Testis (tissue), 2 donors: ENCODE measurements at regions not wholly inside any gene's neighbourhood (a gene's known extent, or its start where the extent isn't known, plus 50 kb on each side); places are given as distances from the start of the nearest gene placed in this dataset.
"Not testable (repeated sequence)": the region's sequence is repeated elsewhere in the genome, so short reads cannot be mapped to it uniquely, and the experiment has no call there.

ENCODE experiments used
- DNase-seq: peaks from one replicate; pipeline ENCODE4 v3.0.0-alpha.2; 2019
- H3K27ac ChIP-seq, 2 donors: fragments of 200-600 bp; sonication (generic); one replicate each; pipeline ENCODE4 v1.5.1; 2019
- H3K27me3 ChIP-seq: fragments of 200-600 bp; sonication (generic); one replicate; pipeline ENCODE4 v1.5.1; 2019
- H3K36me3 ChIP-seq: fragments of 200-600 bp; sonication (generic); one replicate; pipeline ENCODE4 v1.5.1; 2017; ENCODE audit warnings: low read depth; ENCODE audit errors: missing control alignments
- H3K4me1 ChIP-seq: fragments of 200-600 bp; sonication (generic); one replicate; pipeline ENCODE4 v1.5.1; 2019
- H3K4me3 ChIP-seq, 2 donors: fragments of 200-600 bp; sonication (generic); one replicate each; pipeline ENCODE4 v1.5.1; 2017 to 2019
- H3K9me3 ChIP-seq: fragments of 200-600 bp; sonication (generic); one replicate; pipeline ENCODE4 v1.5.1; 2017
- CTCF ChIP-seq, 3 experiments: fragments of 450-650 bp in 2 of 3; fragments of 200-600 bp in 1 of 3; sonication (generic) in 1 of 3; IDR thresholded peaks; one replicate each; pipeline ENCODE4 v1.5.1; 2016 to 2019; ENCODE audit warnings: antibody characterized with exemption in 3 of 3, mild to moderate bottlenecking in 2 of 3, moderate library complexity in 1 of 3
- POLR2A ChIP-seq: fragments of 450-650 bp; IDR thresholded peaks from one replicate; pipeline ENCODE4 v1.6.1; 2017; ENCODE audit warnings: antibody characterized with exemption, mild to moderate bottlenecking, moderate library complexity
- WGBS, 2 donors: methylation state at CpG; one replicate each; pipeline ENCODE4 v1.1.5; 2018; 5-methylcytosine and 5-hydroxymethylcytosine counted together
- intact Hi-C: fragments of 100-400 bp; cut with DNase I; formaldehyde crosslinking; loops from one replicate; pipeline ENCODE4 v1.15.1; 2023; ENCODE audit warnings: low total_unique reads

- TF ChIP-seq POLR2A, result no peak
- TF ChIP-seq CTCF (IDR thresholded peaks at IDR 0.05), result no peak
- intact Hi-C loops, result no loop called here
- no peaks in the 10 kb centered on the region for H3K9me3 ChIP-seq
- H3K36me3 ChIP-seq, result no peaks in the 10 kb centered on the region
- no peaks in the 10 kb centered on the region for H3K4me1 ChIP-seq
- no peak overlapping the region for H3K27ac ChIP-seq
- no peak overlapping the region for H3K4me3 ChIP-seq
- DNase-seq, result no peak
- no peaks in the 10 kb centered on the region for H3K27me3 ChIP-seq
- WGBS, 2 donors, result 66 to 71% methylated on average over 20 of the region's 20 CpGs
Observed at GRCh38 chr7:156576216-156577058, 64.1 kb upstream of the RNF32 start.

GRCh38 chr7:156568258-156568657 lies 72.3 kb upstream of the RNF32 start:
- no peak for DNase-seq
- no peaks in the 10 kb centered on the region for H3K9me3 ChIP-seq
- no peak overlapping the region for H3K27ac ChIP-seq
- whole genome bisulfite sequencing, 2 donors, result 69 to 84% methylated on average over 1 of the region's 1 CpG
- no peak overlapping the region for H3K4me3 ChIP-seq
- H3K4me1 ChIP-seq, result no peaks in the 10 kb centered on the region
- H3K36me3 ChIP-seq, result no peaks in the 10 kb centered on the region
- H3K27me3 ChIP-seq, result no peaks in the 10 kb centered on the region
- intact Hi-C loops, result no loop called here
- TF ChIP-seq CTCF (IDR thresholded peaks at IDR 0.05), result no peak
- no peak for TF ChIP-seq POLR2A

GRCh38 chr7:156566812-156567549 lies 73.6 kb upstream of the RNF32 start:
- Histone ChIP-seq H3K27me3 (no peaks in the 10 kb centered on the region), H3K9me3 (no peaks in the 10 kb centered on the region), H3K4me3 (no peak overlapping the region), H3K36me3 (no peaks in the 10 kb centered on the region), H3K27ac (no peak overlapping the region), H3K4me1 (no peaks in the 10 kb centered on the region)
- DNase-seq, result no peak
- TF ChIP-seq POLR2A (no peak), CTCF (IDR thresholded peaks at IDR 0.05) (no peak)
- WGBS, 2 donors, result 79 to 81% methylated on average over 8 of the region's 8 CpGs
- intact Hi-C loops, result no loop called here

DNA sequence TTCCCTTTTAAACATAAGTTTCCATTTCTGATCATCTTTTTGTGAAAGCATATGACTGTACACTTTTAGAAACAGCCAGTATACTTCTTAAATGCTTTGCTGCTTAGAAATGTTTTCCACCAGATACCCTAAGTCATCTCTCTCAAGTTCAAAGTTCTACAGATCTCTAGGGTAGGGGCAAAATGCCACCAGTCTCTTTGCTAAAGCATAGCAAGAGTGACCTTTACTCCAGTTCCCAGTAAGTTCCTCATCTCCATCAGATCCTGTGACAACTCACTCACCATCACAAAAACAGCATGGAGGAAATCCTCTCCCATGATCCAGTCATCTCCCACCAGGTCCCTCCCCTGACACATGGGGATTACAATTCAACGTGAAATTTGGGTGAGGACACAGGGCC lies 75.6 kb upstream of the RNF32 start:
- 94 to 96% methylated on average over 1 of the region's 1 CpG for WGBS, 2 donors
- intact Hi-C loops, H3K4me3 ChIP-seq, H3K4me1 ChIP-seq, H3K27ac ChIP-seq, DNase-seq, H3K27me3 ChIP-seq, H3K36me3 ChIP-seq, H3K9me3 ChIP-seq: not testable (repeated sequence)

DNA sequence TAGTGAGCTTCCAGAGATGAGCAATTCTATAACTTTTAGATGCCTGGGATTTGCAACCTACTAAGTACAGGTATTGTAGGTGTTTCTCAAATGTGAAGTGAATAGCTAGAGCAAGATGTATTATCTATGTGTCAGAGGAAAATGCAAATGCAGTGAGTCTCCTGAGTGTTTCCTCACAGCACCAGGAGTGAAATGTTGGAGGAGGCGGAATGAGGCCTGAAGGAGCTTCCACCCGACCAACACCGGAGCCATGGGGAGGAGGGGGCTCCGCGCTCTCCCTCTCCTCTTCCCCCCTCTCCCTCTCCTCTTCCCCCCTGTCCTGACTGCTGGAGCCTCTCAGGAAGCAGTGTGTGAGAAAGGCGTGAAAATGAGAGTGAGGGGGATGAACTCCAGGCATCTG lies 79.9 kb upstream of the RNF32 start:
- no peak for DNase-seq
- intact Hi-C loops, result no loop called here
- WGBS, 2 donors, result 51 to 58% methylated on average over 6 of the region's 6 CpGs
- H3K27me3 ChIP-seq, result no peaks in the 10 kb centered on the region
- H3K4me1 ChIP-seq, result no peaks in the 10 kb centered on the region
- no peak overlapping the region for H3K27ac ChIP-seq
- H3K4me3 ChIP-seq, result no peak overlapping the region
- no peaks in the 10 kb centered on the region for H3K36me3 ChIP-seq
- no peak for TF ChIP-seq CTCF (IDR thresholded peaks at IDR 0.05)
- no peaks in the 10 kb centered on the region for H3K9me3 ChIP-seq
